Esophagus squamous epithelium (tissue), 5 donors: ENCODE measurements at regions not wholly inside any gene's neighbourhood (a gene's known extent, or its start where the extent isn't known, plus 50 kb on each side); places are given as distances from the start of the nearest gene placed in this dataset.

ENCODE experiments used
- DNase-seq: peaks from one replicate; lab custom pipeline; 2025; lab: John Stamatoyannopoulos, UW
- H3K27ac ChIP-seq, 4 donors: fragments of 200-600 bp; sonication (generic); one replicate each; pipeline ENCODE4 v1.5.1; 2016 to 2019; ENCODE audit warnings: mild to moderate bottlenecking in 1 of 4
- H3K27me3 ChIP-seq, 4 donors: fragments of 200-600 bp; sonication (generic); 1 replicate in 3 of 4; 2 replicates in 1 of 4; pipeline versions ENCODE4 v1.5.1 to v1.6.0; 2017 to 2021; ENCODE audit warnings: antibody characterized with exemption in 1 of 4
- H3K36me3 ChIP-seq, 3 donors: fragments of 200-600 bp; sonication (generic); one replicate each; pipeline ENCODE4 v1.5.1; 2016 to 2019
- H3K4me1 ChIP-seq, 3 donors: fragments of 200-600 bp; sonication (generic); one replicate each; pipeline ENCODE4 v1.5.1; 2017 to 2019
- H3K4me3 ChIP-seq, 4 donors: fragments of 200-600 bp; sonication (generic); 1 replicate in 3 of 4; 2 replicates in 1 of 4; pipeline ENCODE4 v1.5.1; 2016 to 2019; ENCODE audit warnings: mild to moderate bottlenecking in 2 of 4, moderate library complexity in 1 of 4
- H3K9me3 ChIP-seq, 3 donors: fragments of 200-600 bp; sonication (generic); one replicate each; pipeline ENCODE4 v1.5.1; 2016 to 2019
- CTCF ChIP-seq, 6 experiments: fragments of 450-650 bp in 4 of 6; fragments of 200-600 bp in 2 of 6; sonication (generic) in 2 of 6; IDR thresholded peaks; one replicate each; pipeline ENCODE4 v1.5.1; 2016 to 2019; ENCODE audit warnings: antibody characterized with exemption in 6 of 6, mild to moderate bottlenecking in 4 of 6, moderate library complexity in 4 of 6
- POLR2A ChIP-seq, 4 donors: fragments of 450-650 bp; IDR thresholded peaks; one replicate each; pipeline ENCODE4 v1.6.1; 2017; ENCODE audit warnings: antibody characterized with exemption in 4 of 4, mild to moderate bottlenecking in 4 of 4, moderate library complexity in 3 of 4
- WGBS, 2 donors: methylation state at CpG; one replicate each; pipeline ENCODE4 v1.1.5; 2018; 5-methylcytosine and 5-hydroxymethylcytosine counted together
- intact Hi-C: fragments of 100-400 bp; cut with DNase I; formaldehyde crosslinking; loops from one replicate; pipeline ENCODE4 v1.15.0; 2022
- donor health status: DM: yes; HTN: yes; CAD: no.

DNA sequence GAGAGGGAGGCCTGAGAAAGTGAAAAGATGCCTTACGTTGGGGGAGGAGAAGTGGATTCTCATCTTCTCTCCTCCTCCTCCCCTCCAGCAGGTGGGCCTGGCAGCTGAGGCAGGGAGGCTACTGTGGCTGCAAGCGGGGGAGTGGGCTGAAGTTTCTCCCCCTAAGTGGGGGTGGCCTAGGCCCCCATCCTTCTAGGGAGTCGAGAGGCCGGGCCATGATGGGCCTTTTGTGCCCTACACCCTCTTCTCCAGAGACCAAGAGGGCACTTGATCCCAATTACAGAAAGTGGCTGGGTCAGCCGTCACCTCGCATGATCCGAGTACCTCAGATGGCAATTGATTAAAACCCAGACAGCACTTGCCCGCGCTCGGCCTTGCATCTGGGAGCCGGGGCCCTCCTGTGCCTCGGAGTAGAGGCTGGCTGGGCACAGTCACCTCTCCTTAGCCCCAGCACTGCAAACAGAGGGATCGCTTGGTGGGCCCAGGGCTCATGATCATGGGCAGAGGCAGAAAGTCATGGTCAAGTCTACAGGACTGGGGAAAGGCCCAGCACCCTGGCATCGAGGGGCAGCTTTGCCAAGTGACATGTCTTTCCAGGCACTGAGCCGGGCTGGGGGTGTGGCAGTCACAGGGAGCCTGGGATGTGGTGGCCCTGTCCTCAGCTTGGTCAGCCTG lies 78.3 kb downstream of the IRX5 start:
- no peaks in the 10 kb centered on the region for H3K4me1 ChIP-seq
- 66 to 87% methylated on average over 4 to 7 of the region's 15 CpGs for WGBS, 2 donors
- no peak for TF ChIP-seq POLR2A (IDR thresholded peaks at IDR 0.05)
- TF ChIP-seq CTCF (IDR thresholded peaks at IDR 0.05), result no peak
- peaks cover 0 to 11% (median 0%) of the 10 kb centered on the region in 4 donors for H3K27me3 ChIP-seq
- H3K4me3 ChIP-seq, result no peak overlapping the region
- intact Hi-C loops, result no loop called here
- no peak for DNase-seq
- no peaks in the 10 kb centered on the region for H3K9me3 ChIP-seq
- no peak overlapping the region for H3K27ac ChIP-seq
- H3K36me3 ChIP-seq, result no peaks in the 10 kb centered on the region

DNA sequence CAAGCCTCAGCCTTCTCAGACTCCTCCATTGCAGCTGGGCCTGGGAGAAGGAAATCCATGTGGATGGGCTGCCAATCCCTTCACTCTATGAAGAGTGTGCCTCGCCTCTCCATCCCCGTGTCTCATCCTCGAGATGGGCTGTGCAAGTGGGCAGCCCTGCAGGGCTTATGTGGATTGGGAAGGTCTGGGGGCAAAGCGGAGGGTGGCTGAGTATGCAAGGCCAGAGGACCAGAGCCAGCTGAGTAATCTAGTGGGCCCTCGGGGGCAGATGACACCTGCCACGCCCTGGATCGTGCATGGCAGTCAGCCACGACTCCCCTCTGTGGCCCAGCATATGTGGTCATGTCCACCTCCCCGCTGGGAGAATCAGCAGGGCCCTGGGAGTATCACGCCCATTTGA lies 78.9 kb downstream of the IRX5 start:
- DNase-seq, result no peak
- no peaks in the 10 kb centered on the region for H3K4me1 ChIP-seq
- H3K9me3 ChIP-seq, result no peaks in the 10 kb centered on the region
- no peak overlapping the region for H3K27ac ChIP-seq
- no peak overlapping the region for H3K4me3 ChIP-seq
- H3K36me3 ChIP-seq, result no peaks in the 10 kb centered on the region
- H3K27me3 ChIP-seq, result peaks cover 0 to 11% (median 0%) of the 10 kb centered on the region in 4 donors
- WGBS, 2 donors, result 70 to 73% methylated on average over 3 to 6 of the region's 10 CpGs
- no peak for TF ChIP-seq CTCF (IDR thresholded peaks at IDR 0.05)
- TF ChIP-seq POLR2A (IDR thresholded peaks at IDR 0.05), result no peak
- intact Hi-C loops, result no loop called here

- H3K36me3 ChIP-seq, result no peaks in the 10 kb centered on the region
- TF ChIP-seq POLR2A (IDR thresholded peaks at IDR 0.05) (no peak), CTCF (IDR thresholded peaks at IDR 0.05) (no peak)
- peaks cover 0 to 9% (median 0%) of the 10 kb centered on the region in 4 donors for H3K27me3 ChIP-seq
- H3K27ac ChIP-seq, result no peak overlapping the region
- no peaks in the 10 kb centered on the region for H3K4me1 ChIP-seq
- intact Hi-C loops, result no loop called here
- WGBS, 2 donors, result 71 to 80% methylated on average over 8 to 14 of the region's 14 CpGs
- no peaks in the 10 kb centered on the region for H3K9me3 ChIP-seq
- no peak for DNase-seq
- no peak overlapping the region for H3K4me3 ChIP-seq
Measured at GRCh38 chr16:55010492-55011160, 80.0 kb downstream of the IRX5 start.

DNA sequence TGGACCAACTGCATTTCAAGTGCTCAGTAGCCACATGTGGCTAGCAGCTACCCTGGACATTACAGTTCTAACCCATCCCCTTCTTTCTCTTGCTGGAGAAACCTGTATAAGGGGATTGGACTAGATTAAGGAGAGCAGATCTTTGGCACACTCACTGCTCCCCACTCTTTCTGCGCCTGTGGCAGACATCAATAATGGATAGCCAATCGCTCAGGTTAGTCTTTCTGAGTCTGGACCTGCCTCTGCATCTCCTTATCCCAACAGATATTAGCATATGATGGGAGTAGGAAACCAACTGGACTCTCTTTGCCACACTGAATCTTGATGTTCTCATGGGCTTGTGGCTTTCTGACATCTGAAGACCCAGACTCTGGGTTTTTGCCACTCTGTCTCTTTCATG lies 81.7 kb downstream of the IRX5 start:
- Histone ChIP-seq H3K4me3 (no peak overlapping the region), H3K27ac (no peak overlapping the region), H3K9me3 (no peaks in the 10 kb centered on the region), H3K4me1 (no peaks in the 10 kb centered on the region), H3K36me3 (no peaks in the 10 kb centered on the region), H3K27me3 (peaks cover 0 to 8% (median 0%) of the 10 kb centered on the region in 4 donors)
- intact Hi-C loops, result no loop called here
- no peak for DNase-seq
- WGBS, 2 donors, result 46 to 58% methylated on average over 2 of the region's 2 CpGs
- TF ChIP-seq POLR2A (IDR thresholded peaks at IDR 0.05), result no peak
- no peak for TF ChIP-seq CTCF (IDR thresholded peaks at IDR 0.05)

DNA sequence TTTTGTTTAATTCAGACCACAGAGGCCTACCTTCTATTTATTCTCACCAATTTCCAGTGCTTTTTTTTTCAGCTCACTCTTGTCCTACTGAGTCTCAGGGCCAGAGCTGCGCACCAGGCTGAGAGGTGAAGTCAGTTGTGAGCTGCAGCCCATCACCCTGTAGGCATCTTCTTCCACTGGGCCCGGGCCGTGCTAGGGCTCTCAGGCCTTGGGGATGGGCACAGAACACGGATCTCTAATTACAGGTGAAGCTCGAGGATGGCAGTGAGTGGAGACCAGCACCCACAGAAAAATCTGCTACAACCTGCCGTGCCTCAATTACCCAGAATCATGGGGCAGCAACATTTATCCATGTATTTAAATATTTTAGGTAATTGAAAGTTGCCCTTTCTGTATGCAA lies 82.1 kb downstream of the IRX5 start:
- TF ChIP-seq POLR2A (IDR thresholded peaks at IDR 0.05) (no peak), CTCF (IDR thresholded peaks at IDR 0.05) (no peak)
- DNase-seq, result no peak
- Histone ChIP-seq H3K4me3 (no peak overlapping the region), H3K36me3 (no peaks in the 10 kb centered on the region), H3K27me3 (peaks cover 0 to 8% (median 0%) of the 10 kb centered on the region in 4 donors), H3K27ac (no peak overlapping the region), H3K9me3 (no peaks in the 10 kb centered on the region), H3K4me1 (no peaks in the 10 kb centered on the region)
- 72 to 82% methylated on average over 4 to 5 of the region's 6 CpGs for WGBS, 2 donors
- intact Hi-C loops, result no loop called here
